NCI-H1092 treated with DMSO at 0.1 percent for 48 hours (cell line): ENCODE measurements at regions not wholly inside any gene's neighbourhood (a gene's known extent, or its start where the extent isn't known, plus 50 kb on each side); places are given as distances from the start of the nearest gene placed in this dataset.
"Not testable (repeated sequence)": the region's sequence is repeated elsewhere in the genome, so short reads cannot be mapped to it uniquely, and the experiment has no call there.

ENCODE experiments used
- DNase-seq: peaks from one replicate; lab custom pipeline; 2025; lab: John Stamatoyannopoulos, UW

DNA sequence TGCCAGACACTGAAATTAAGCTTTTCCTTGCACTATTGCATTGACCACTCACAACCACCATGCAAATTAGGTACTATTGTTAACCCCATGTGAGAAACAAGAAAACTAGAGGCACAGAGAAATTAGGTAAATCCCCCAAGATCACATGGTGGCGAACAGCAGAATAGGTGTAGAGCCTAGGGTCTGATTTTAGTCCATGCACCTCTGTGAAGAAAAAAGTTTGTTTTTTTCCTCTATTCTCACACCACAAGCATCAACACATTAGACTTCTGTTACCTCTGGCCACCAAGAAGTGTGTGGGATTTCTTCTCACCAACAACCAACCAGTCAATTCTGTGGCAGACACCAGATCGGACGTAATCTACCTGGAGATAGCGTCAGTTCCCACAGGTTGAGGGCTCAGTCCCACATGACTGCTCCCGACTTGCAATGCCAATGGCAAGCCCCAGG, 391.9 kb downstream of the COG6 start:
- no peak for DNase-seq

DNA sequence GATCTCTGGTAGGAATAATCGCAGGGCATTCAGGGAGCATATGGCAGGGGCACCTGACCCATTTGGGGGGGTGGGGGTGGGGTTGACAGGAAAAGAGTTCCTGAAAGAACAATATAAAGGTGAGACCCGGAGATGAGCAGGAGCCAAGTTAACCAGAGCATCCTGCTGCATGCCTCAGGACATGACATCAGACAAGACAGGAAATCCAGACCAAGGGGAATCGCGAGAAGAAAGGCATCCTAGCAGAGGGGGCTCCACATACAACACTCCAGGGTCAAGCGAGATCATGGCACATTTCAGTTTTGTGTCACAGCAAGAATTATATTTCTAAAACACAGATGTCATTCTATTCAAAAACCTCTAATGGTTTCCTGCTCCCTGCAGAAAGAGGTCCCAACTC, 393.1 kb downstream of the COG6 start:
- DNase-seq: no peak

DNA sequence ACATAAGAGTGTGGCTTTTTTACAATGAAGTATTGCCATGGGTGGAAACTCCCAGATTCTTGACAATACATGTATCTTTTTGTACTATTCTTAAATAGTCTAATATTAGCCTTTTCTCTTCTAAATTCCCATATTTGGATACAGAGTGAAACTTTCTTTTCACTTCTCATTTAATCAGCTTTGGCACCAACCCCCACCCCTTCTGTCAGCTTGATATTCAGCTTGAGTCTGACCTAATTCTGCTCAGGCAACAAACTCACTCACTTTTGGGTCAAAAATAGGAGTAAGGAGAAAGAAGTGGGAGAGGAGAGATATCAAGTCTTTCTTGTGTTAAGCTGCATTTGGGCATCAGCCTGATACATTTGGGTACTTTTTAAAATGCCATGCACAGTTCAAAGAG, 397.5 kb downstream of the COG6 start:
- no peak for DNase-seq

- no peak for DNase-seq
These were observed 397.9 kb downstream of the COG6 start for GRCh38 chr13:40053401-40053800.

DNA sequence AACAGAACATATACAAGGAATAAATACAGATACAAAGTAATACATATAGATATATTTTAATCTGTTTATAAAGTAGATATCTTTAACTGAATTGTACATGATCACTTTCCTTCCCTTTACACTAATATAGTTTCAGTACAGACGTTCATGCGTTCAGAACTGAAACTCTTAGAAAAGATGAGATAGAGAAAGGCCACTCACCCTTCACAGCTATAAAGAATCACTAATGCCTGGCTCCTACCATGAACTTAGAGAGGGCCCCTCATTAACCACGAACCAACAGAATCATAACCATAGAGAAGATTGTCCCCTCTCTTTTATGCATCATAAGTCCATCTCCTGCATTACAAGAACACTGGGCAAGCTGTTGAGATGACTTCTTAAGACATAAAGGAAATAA, 399.0 kb downstream of the COG6 start:
- DNase-seq: not testable (repeated sequence)

DNA sequence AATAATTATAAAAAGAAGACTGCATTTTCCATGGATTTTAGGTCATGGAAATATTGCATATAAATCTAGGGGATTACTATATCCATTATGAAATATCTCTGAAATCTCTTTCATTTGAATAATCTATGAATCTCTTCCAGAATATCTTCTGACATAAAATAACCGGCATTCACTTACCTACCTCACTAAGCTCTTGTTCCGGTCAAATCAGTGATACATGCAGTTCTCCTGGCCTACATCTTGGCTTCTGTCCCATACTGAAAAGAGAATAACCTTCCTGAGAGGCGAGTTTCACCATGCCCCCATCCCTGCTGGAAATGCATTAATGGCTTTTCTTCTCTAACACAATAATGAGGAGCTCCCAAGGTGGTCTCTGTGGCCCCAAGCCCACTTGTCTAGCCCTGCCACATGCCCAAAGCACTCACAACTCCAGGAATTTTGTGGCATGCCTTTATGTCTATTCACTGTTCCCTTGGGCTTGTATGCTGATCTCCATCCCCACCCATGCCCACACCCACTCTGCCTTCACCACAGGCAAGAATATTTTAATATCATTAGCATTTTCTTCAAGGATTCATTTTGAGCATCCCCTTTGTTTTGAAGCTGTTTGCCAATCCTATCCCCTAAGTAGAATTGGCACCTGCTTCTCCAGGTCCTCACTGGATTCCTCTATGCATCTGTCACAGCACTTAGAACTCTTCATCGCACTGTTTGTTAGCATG, 401.6 kb downstream of the COG6 start:
- DNase-seq: no peak

DNA sequence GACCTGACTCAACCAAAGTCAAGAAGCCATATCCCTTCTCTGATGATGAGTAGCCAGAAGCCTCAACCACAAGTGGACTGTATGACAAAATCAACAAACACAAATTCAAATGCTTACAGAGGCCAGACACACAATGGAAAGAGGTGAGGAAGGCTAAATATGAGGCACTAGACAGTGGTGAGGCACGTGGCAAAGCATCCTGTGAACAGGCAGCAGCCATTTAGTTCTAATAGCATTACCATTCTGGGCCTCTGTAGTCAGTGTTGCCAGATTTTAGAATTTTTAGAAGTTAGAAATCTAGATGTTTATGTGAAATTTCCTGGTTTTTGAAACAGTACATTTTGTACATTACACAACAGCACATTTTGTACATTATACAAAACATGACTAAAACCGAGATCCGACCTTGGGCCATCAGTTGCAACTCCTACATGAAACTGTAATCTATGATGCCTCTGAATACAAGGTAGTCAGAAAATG, 403.3 kb downstream of the COG6 start:
- no peak for DNase-seq

DNA sequence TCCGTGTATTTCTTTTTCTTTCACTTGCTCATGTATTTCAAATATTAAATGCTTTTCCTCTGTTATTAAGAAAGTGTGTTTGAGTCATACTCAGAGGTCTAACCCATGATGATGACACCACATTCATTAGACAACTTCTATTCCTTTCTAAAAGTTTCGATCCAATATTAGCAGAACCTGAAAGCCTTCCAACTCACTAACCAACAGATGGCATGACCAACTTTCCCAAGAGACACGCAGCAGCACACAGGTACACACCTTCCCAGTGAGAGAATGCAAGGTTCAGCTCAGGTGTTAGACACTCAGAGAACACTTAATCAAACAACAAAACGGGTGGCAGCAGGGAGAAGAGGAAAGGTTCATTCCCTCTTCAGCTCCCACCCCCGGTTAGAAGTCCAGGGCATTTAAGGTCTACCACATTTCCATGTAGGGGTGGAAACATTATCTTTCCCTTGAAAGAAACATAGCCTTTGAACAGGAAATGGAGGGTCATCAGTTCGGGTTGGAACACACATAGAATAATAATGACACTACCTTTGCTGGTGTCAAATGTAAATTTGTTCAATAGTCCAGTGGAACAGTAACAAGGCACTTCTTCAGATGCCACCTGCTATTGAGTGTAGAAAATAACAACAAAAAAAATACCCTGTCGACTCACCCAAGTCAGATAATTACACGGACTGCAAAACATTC, 404.2 kb downstream of the COG6 start:
- no peak for DNase-seq

DNA sequence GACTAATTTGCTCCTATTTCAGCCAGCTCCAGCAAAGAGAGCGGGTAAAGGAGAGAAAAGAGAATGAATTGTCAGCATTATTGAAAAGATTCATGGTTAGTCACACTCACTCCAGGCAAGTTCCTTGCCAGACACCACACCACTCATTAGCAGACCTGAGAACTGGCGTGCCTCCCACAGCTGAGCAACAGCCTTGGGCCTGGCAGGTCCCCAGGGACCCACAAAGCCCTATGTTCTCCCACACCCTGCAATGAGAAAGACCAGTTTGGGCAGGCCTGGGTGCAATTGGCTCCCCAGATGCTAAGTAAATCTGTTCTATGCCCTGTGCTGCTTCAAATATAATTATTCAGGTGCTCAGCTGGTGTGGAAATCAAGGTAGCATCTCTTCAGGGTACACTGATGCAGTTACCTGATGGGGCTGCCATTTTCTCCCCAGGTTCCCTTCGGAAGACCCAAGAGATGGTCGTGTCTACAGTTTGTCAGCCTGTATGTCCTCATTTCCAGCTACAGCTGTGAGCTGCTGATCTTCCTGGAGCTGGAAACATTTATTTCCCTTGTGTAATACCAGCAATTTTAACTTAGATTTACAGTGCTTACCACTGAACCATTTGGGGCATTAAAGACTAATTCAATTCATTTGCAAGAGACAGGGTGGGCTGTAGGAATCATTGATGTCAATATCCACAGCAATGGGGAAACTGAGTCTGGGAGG, 405.0 kb downstream of the COG6 start:
- peak; percentile 54 for DNase-seq

GRCh38 chr13:40061466-40062450, 406.3 kb downstream of the COG6 start:
- peak; percentile 7 for DNase-seq

GRCh38 chr13:40063278-40063698, 407.8 kb downstream of the COG6 start:
- DNase-seq: no peak

GRCh38 chr13:40063703-40064102, 408.2 kb downstream of the COG6 start:
- DNase-seq: no peak

- no peak for DNase-seq
These were observed 409.0 kb downstream of the COG6 start for GRCh38 chr13:40064154-40065097.

DNA sequence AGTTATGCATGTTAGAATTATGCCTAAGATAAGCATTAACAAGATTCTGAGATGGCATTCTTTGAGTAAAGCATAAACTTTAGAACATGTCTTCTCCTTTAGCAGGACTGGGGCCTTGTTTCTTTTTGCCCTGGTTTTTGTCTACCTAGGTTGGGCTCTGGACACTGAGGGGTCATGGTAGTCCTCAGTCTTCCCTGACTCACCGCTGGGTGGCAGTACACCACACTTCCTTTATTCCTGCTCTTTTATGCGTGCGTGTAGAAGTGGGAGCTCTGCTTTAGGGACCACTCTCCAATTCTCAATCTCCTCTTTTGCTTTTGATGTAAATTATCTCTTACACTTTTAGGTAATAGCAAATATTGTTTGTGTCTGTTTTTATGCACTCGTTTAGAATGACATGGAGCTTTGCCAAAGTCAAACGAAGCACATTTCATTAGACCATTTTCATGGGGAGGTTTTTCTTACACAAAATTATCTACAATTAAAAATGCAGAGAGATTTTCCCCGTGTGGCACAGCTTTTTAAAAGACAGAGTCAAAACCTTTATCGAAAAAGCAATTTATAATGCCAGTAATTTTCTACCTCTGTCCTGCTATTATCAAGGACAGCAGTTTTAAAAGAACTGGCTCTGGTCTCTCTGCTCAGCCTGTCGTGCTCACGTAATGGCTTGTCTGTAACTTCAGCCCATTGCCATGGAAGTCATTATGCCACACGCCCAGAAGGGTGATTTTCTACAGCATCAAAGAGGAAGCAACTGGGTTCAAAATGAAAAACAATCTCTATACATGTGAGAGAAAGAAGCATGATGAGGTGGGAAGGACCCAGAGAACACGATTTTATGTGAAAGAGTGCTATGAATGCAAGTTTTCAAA, 413.9 kb downstream of the COG6 start:
- peak; percentile 38 for DNase-seq

DNA sequence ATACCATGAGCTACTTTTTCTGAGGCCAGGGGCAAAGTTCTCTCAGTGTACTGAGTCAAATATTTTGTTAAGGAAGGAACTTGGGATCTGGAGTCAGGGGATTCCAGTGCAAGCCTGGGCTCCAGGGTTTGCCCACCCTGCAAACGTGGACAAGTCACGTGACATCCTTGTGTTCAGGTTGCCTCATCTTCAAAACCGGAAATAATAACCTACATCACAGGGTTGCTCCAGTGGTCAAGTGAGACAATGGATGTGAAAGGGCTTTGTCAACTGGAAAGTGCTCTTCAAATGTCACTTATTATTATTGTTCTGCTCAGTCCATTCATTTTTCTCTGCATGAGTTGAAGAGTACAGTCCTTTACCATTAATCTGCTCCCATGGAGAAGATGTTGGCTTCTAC, 414.9 kb downstream of the COG6 start:
- DNase-seq: no peak

DNA sequence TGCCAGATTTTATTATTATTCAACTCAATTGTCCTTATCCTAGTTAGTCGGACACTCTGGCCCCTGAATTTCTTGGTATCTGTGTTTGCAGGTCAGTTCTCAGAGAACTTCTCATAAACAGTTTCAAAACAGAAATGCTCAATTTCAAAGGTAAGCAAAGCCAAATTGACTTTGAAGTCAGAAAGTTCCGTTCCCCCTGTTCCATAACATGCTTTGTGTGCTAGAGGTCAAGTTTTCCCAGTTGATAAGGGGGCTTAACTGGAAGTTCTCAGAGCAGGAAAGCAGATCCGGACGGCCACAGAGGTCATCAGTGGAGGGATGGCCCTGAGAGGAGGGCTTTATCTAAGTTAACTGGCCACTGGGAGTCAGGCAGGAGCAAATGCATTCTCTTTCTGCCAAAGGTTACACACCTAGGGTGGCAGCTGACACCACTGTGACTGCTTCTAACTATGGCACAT, 417.2 kb downstream of the COG6 start:
- no peak for DNase-seq

DNA sequence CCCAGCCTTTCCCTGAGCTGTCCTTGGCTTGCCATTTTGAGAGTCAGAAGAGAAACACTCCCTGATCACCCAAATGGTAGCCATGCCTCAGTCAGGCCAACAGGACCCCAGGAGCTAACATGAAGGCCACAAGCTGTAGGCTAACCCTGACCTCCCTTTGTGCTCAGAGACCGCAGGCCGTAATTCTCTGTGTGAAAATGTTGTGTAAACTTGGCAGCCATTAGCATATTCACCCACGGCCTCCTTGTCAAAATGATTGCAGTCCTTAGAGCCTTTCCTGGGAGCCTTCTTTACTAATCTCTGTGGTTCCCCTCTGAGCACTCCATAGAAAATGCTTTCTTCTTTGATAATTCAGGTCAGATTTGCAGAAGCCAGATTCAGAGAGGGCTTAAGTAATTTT, 418.9 kb downstream of the COG6 start:
- no peak for DNase-seq

- no peak for DNase-seq
These were observed 419.8 kb downstream of the COG6 start for GRCh38 chr13:40075281-40075680.

- DNase-seq: no peak
These were observed 421.4 kb downstream of the COG6 start for GRCh38 chr13:40076765-40077362.
